ENCODE measurements at regions not wholly inside any gene's neighbourhood (a gene's known extent, or its start where the extent isn't known, plus 50 kb on each side); places are given as distances from the start of the nearest gene placed in this dataset.

DNA sequence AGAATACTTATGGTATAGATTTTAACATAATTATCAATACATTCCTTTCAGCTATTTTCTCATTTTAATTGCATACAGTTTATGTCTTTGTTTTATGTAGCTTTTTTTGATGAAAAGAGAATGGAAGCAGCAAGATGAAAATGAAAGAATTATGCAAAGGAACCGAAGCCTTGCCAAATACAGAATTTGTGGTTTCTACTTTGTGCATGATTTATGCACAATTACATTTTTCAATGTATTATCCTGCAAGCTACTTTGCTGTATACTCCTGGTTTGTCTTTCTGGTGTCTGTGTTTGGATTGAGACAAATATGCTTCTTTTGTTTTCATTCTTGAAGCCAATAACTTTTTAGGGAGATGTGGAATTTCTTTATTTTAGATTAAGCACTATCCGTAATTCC is 1642.6 kb upstream of the CELF4 start:
- no peak for TF ChIP-seq SP1 (IDR thresholded peaks at IDR 0.05)
- no peak for TF ChIP-seq SUZ12 (IDR thresholded peaks at IDR 0.05)
- TF ChIP-seq ARNT (IDR thresholded peaks at IDR 0.05), result no peak
- TF ChIP-seq LEF1 (IDR thresholded peaks at IDR 0.05; ENCODE audit: borderline replicate concordance), result no peak

All from HEK293T (cell line).